OCI-LY7 (cell line): ENCODE measurements at regions not wholly inside any gene's neighbourhood (a gene's known extent, or its start where the extent isn't known, plus 50 kb on each side); places are given as distances from the start of the nearest gene placed in this dataset.

Experiments
- BruUV-seq: library from RNA; stranded (reverse); fragments of 400-500 nt; replicated peaks from 2 replicates; lab custom pipeline; 2021; lab: Mats Ljungman, UMichigan
- CTCF ChIA-PET: fragments of 300-600 bp; sonication (Branson Sonifier 250); formaldehyde crosslinking; loops from one replicate; lab custom pipeline; 2022; ENCODE audit warnings: antibody characterized with exemption; ENCODE audit not compliant: unreplicated experiment; lab: Charles Lee
- POLR2A ChIA-PET: fragments of 300-600 bp; sonication (Branson Sonifier 250); formaldehyde crosslinking; loops from one replicate; lab custom pipeline; 2022; ENCODE audit warnings: antibody characterized with exemption; lab: Charles Lee
- DNase-seq: peaks from one replicate; pipeline ENCODE4 v3.0.0-alpha.2; 2015; ENCODE audit warnings: low spot score
- H2AFZ ChIP-seq: fragments of 200-600 bp; sonication (generic), shearing (Covaris generic); 2 replicates; pipeline ENCODE4 v1.6.1; 2014; ENCODE audit warnings: mild to moderate bottlenecking, antibody characterized with exemption, low read length, moderate library complexity
- H3K27ac ChIP-seq: fragments of 200-600 bp; sonication (generic); 2 replicates; pipeline ENCODE4 v1.5.1; 2014; ENCODE audit warnings: mixed run types, low read depth, mild to moderate bottlenecking, moderate library complexity, low read length, inconsistent platforms; ENCODE audit not compliant: poor library complexity, severe bottlenecking
- H3K36me3 ChIP-seq: fragments of 200-600 bp; sonication (generic); 2 replicates; pipeline ENCODE4 v1.6.1; 2014; ENCODE audit warnings: mild to moderate bottlenecking, antibody characterized with exemption, low read length, moderate library complexity, mixed read lengths; ENCODE audit not compliant: insufficient read depth
- H3K4me1 ChIP-seq: fragments of 200-600 bp; sonication (generic); 2 replicates; pipeline ENCODE4 v1.5.1; 2014; ENCODE audit warnings: mild to moderate bottlenecking, low read length; ENCODE audit not compliant: insufficient read depth, poor library complexity, severe bottlenecking
- H3K4me2 ChIP-seq: fragments of 200-600 bp; sonication (generic); 2 replicates; pipeline ENCODE4 v1.6.1; 2014; ENCODE audit warnings: mild to moderate bottlenecking, low read length
- H3K4me3 ChIP-seq: fragments of 200-600 bp; sonication (generic); 2 replicates; pipeline ENCODE4 v1.5.1; 2014; ENCODE audit warnings: mild to moderate bottlenecking, low read depth, low read length; ENCODE audit not compliant: poor library complexity, severe bottlenecking
- H3K79me2 ChIP-seq: fragments of 200-600 bp; sonication (generic); 2 replicates; pipeline ENCODE4 v1.6.1; 2016; ENCODE audit warnings: low read depth, mild to moderate bottlenecking, low read length, moderate library complexity, mixed read lengths; ENCODE audit not compliant: insufficient read depth
- H3K9me2 ChIP-seq: fragments of 200-600 bp; sonication (generic); 2 replicates; pipeline ENCODE4 v1.6.1; 2016; ENCODE audit warnings: mild to moderate bottlenecking, low read length, mixed read lengths; ENCODE audit not compliant: insufficient read depth
- H3K9me3 ChIP-seq: fragments of 200-600 bp; sonication (generic); 2 replicates; pipeline ENCODE4 v1.6.1; 2014; ENCODE audit warnings: mild to moderate bottlenecking, mixed run types, low read length, mixed read lengths
- H4K20me1 ChIP-seq: fragments of 200-600 bp; sonication (generic); 2 replicates; pipeline ENCODE4 v1.6.1; 2014; ENCODE audit warnings: mild to moderate bottlenecking, antibody characterized with exemption, low read length, moderate library complexity, mixed read lengths; ENCODE audit not compliant: insufficient read depth
- EZH2phosphoT487 ChIP-seq: fragments of 200-600 bp; sonication (generic); IDR thresholded peaks from 2 replicates; pipeline ENCODE4 v1.6.1; 2018; ENCODE audit warnings: low read depth, borderline replicate concordance, mild to moderate bottlenecking, mixed run types, antibody characterized with exemption, low read length, moderate library complexity, mixed read lengths
- intact Hi-C: fragments of 100-400 bp; cut with micrococcal nuclease; formaldehyde crosslinking; loops from one replicate; pipeline ENCODE4 v1.10.0; 2022; ENCODE audit not compliant: unreplicated experiment
- TF ChIP-seq, protein P1 (sequence below): fragments of 200-600 bp; sonication (generic); conservative IDR thresholded peaks from 2 replicates; pipeline ENCODE4 v1.5.1; 2014; ENCODE audit warnings: mild to moderate bottlenecking, antibody characterized with exemption, low read length, moderate library complexity, mixed read lengths

DNA sequence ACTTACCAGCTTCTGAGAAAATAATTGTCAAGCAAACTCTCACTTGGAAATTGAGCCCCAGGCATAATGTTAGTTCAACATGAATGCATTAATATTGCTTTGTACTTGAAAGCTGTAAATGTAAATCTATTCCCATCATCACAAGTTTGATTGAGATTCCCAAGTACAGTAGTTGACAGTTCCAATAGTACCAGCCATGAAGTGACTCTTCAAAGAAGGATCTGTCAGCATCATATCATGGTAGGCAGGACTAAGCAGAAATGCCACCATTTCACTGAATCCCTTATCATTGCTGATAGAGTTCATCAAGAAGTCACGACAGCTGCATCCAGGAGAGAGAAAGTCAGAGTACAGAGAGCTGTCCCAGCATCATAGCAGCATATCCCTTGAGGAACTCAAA, 348.7 kb downstream of the OMA1 start:
- POLR2A ChIA-PET, result interaction anchor here (0.7 kb wide), 1 partner anchor 363 kb away, joined by 3 read pairs; no protein-coding TSS in a partner anchor
- TF ChIP-seq EZH2phosphoT487, result no peak
- TF ChIP-seq, protein P1, sequence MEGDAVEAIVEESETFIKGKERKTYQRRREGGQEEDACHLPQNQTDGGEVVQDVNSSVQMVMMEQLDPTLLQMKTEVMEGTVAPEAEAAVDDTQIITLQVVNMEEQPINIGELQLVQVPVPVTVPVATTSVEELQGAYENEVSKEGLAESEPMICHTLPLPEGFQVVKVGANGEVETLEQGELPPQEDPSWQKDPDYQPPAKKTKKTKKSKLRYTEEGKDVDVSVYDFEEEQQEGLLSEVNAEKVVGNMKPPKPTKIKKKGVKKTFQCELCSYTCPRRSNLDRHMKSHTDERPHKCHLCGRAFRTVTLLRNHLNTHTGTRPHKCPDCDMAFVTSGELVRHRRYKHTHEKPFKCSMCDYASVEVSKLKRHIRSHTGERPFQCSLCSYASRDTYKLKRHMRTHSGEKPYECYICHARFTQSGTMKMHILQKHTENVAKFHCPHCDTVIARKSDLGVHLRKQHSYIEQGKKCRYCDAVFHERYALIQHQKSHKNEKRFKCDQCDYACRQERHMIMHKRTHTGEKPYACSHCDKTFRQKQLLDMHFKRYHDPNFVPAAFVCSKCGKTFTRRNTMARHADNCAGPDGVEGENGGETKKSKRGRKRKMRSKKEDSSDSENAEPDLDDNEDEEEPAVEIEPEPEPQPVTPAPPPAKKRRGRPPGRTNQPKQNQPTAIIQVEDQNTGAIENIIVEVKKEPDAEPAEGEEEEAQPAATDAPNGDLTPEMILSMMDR, result no peak
- no peak overlapping the region for H2AFZ ChIP-seq
- CTCF ChIA-PET, result no interaction called here
- H3K79me2 ChIP-seq, result no peaks in the 10 kb centered on the region
- no TSS peak for BruUV-seq
- H3K27ac ChIP-seq, result no peak overlapping the region
- DNase-seq, result no peak
- no peak overlapping the region for H3K4me2 ChIP-seq
- no peaks in the 10 kb centered on the region for H3K9me2 ChIP-seq
- H4K20me1 ChIP-seq, result no peaks in the 10 kb centered on the region
- no peaks in the 10 kb centered on the region for H3K9me3 ChIP-seq
- no peaks in the 10 kb centered on the region for H3K4me1 ChIP-seq
- intact Hi-C loops, result no loop called here
- H3K4me3 ChIP-seq, result no peak overlapping the region
- no peaks in the 10 kb centered on the region for H3K36me3 ChIP-seq

DNA sequence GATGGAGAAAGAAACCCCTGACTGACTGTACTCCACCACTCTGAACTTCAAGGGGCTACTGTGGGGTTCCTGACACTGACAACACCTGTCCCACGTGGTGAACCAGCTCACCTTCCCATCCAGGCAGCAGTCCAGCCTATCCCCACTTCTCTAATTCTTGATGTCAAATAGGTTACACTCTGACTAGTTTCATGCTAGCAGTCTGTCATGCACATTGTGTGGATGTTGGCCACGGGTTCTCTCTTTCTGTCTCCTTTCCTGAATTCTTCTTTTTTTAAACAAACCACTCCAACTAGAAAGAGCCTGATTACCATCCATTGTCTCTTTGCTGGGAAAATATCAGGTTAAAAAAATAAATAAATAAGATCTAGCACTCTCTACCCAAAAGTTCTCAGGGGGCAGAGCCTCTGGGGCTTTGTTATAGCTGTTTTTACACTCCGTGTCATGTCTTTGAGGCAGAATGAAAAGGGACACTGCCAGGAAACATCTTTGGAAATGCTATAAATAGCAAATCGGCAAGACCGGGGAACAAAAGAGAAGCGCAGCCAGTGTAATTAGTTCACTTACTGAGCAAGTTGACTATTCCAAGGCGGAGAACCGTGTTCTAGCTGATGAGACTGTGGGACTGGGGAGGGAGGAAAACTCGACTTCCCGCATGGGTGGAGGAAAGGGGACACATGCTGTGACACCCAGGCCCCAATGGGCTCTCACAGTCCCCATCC, 356.1 kb downstream of the OMA1 start:
- Histone ChIP-seq H2AFZ (no peak overlapping the region), H3K79me2 (no peaks in the 10 kb centered on the region), H3K4me2 (no peak overlapping the region), H3K27ac (no peak overlapping the region), H3K4me3 (no peak overlapping the region), H3K9me2 (no peaks in the 10 kb centered on the region), H4K20me1 (no peaks in the 10 kb centered on the region), H3K4me1 (no peaks in the 10 kb centered on the region), H3K9me3 (no peaks in the 10 kb centered on the region), H3K36me3 (no peaks in the 10 kb centered on the region)
- ChIA-PET CTCF (no interaction called here), POLR2A (no interaction called here)
- intact Hi-C loops, result no loop called here
- BruUV-seq, result no TSS peak
- no peak for TF ChIP-seq EZH2phosphoT487
- TF ChIP-seq, protein P1, result no peak
- DNase-seq, result no peak

DNA sequence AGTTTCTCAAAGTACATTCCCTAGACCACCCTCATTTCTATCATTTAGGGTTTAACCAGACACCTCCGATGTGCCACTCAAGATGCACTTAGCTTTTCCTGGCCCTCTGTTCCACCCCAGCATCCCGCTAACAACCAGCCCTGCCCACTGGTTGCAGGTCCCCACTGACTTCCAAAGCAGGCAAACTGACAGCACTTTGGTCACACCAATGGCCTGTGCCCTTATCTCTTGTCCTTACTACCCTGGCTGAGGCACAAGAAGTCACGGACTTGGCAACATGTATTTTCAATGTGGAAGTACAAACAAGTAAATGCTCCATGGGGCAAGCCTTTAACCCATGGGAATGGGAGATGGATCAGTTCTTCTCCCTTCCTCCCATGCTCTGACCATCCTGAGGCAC, 357.1 kb downstream of the OMA1 start:
- TF ChIP-seq, protein P1, result no peak
- no peak for TF ChIP-seq EZH2phosphoT487
- no peaks in the 10 kb centered on the region for H4K20me1 ChIP-seq
- no peaks in the 10 kb centered on the region for H3K9me2 ChIP-seq
- CTCF ChIA-PET, result no interaction called here
- no peaks in the 10 kb centered on the region for H3K4me1 ChIP-seq
- DNase-seq, result no peak
- H2AFZ ChIP-seq, result no peak overlapping the region
- no peaks in the 10 kb centered on the region for H3K36me3 ChIP-seq
- no peak overlapping the region for H3K27ac ChIP-seq
- H3K9me3 ChIP-seq, result no peaks in the 10 kb centered on the region
- H3K79me2 ChIP-seq, result no peaks in the 10 kb centered on the region
- no TSS peak for BruUV-seq
- no peak overlapping the region for H3K4me3 ChIP-seq
- no peak overlapping the region for H3K4me2 ChIP-seq
- intact Hi-C loops, result no loop called here
- POLR2A ChIA-PET, result no interaction called here
